Psoas muscle (tissue), 7 donors: ENCODE measurements at regions not wholly inside any gene's neighbourhood (a gene's known extent, or its start where the extent isn't known, plus 50 kb on each side); places are given as distances from the start of the nearest gene placed in this dataset.

Source experiments
- ATAC-seq, 4 donors: fragments of 200-7000 bp; cut with Tn5 transposase; one replicate each; pipeline ENCODE4 v1.9.1; 2020; ENCODE audit warnings: moderate library complexity in 3 of 4, mild to moderate bottlenecking in 2 of 4
- DNase-seq, 2 donors: peaks; one replicate each; pipeline ENCODE4 v3.0.0-alpha.2; 2020
- H3K27ac ChIP-seq: fragments of 200-600 bp; one replicate; pipeline ENCODE4 v1.8.0; 2022
- H3K27me3 ChIP-seq, 3 donors: fragments of 200-600 bp in 1 of 3; one replicate each; pipeline versions ENCODE4 v1.6.1 to v1.8.0; 2013 to 2022; ENCODE audit warnings: low read length in 2 of 3, mild to moderate bottlenecking in 2 of 3, moderate library complexity in 1 of 3; ENCODE audit not compliant: insufficient read depth in 3 of 3
- H3K36me3 ChIP-seq, 2 donors: fragments of 200-600 bp in 1 of 2; one replicate each; pipeline versions ENCODE4 v1.6.1 to v1.8.0; 2013 to 2022; ENCODE audit warnings: low read depth in 1 of 2, mild to moderate bottlenecking in 1 of 2, moderate library complexity in 1 of 2; ENCODE audit not compliant: insufficient read depth in 1 of 2
- H3K4me1 ChIP-seq: fragments of 200-600 bp; one replicate; pipeline ENCODE4 v1.8.0; 2022
- H3K4me3 ChIP-seq: fragments of 200-600 bp; one replicate; pipeline ENCODE4 v1.8.0; 2022; ENCODE audit warnings: mild to moderate bottlenecking
- H3K9me3 ChIP-seq: fragments of 200-600 bp; one replicate; pipeline ENCODE4 v1.8.0; 2022
- CTCF ChIP-seq: fragments of 200-600 bp; IDR thresholded peaks from one replicate; pipeline ENCODE4 v1.8.0; 2022; ENCODE audit warnings: antibody characterized with exemption
- WGBS, 3 donors: extraction: QIAGEN DNeasy Blood & Tissue Kit; methylation state at CpG; one replicate each; pipeline versions ENCODE4 v1.1.6 to v1.1.7; 2013; 5-methylcytosine and 5-hydroxymethylcytosine counted together
- intact Hi-C, 2 donors: fragments of 100-400 bp; cut with DNase I; formaldehyde crosslinking; loops; one replicate each; pipeline versions ENCODE4 v1.11.0 to v1.14.2; 2022
- donor health status: healthy with polysubstance abuse.
- donor health status: DM: no; HTN: no; CAD: no; lungs with moderate emphysema.
- donor health status: Bipolar disorder and iron deficiency.
- donor health status: healthy.
- donor health status: DM: yes; HTN: yes; CAD: no.
- donor health status: DM: no; HTN: no; CAD: no.
- donor health status: DM: yes; HTN: yes; CAD: no.

GRCh38 chr18:31248783-31249521, 69.0 kb upstream of the DSG1 start:
- ATAC-seq (no peak), DNase-seq (no peak)
- Histone ChIP-seq H3K9me3 (no peaks in the 10 kb centered on the region), H3K36me3 (no peaks in the 10 kb centered on the region), H3K4me3 (no peak overlapping the region), H3K27ac (no peak overlapping the region), H3K4me1 (no peaks in the 10 kb centered on the region), H3K27me3 (no peaks in the 10 kb centered on the region)
- no peak for TF ChIP-seq CTCF
- intact Hi-C loops = no loop called here
- 95 to 96% (median 96%) methylated on average over 6 of the region's 6 CpGs for whole genome bisulfite sequencing, 3 donors

GRCh38 chr18:31250902-31251301, 67.1 kb upstream of the DSG1 start:
- no peak overlapping the region for H3K27ac ChIP-seq
- ATAC-seq (no peak), DNase-seq (no peak)
- no peaks in the 10 kb centered on the region for H3K9me3 ChIP-seq
- H3K36me3 ChIP-seq = no peaks in the 10 kb centered on the region
- intact Hi-C loops = loop anchor here in 1 of 2 donors (5.0 kb wide), 1 partner anchor 239 kb away; no protein-coding TSS in a partner anchor
- H3K4me1 ChIP-seq = no peaks in the 10 kb centered on the region
- TF ChIP-seq CTCF = no peak
- WGBS, 3 donors = 65 to 74% (median 72%) methylated on average over 2 of the region's 2 CpGs
- no peak overlapping the region for H3K4me3 ChIP-seq
- H3K27me3 ChIP-seq = no peaks in the 10 kb centered on the region

- 23 to 34% (median 24%) methylated on average over 1 of the region's 1 CpG for WGBS, 3 donors
- TF ChIP-seq CTCF = no peak
- intact Hi-C loops = loop anchor here in 1 of 2 donors (5.0 kb wide), 1 partner anchor 240 kb away; no protein-coding TSS in a partner anchor
- no peak for ATAC-seq
- H3K27ac ChIP-seq = no peak overlapping the region
- H3K4me3 ChIP-seq = no peak overlapping the region
- no peak for DNase-seq
- H3K9me3 ChIP-seq = no peaks in the 10 kb centered on the region
- H3K36me3 ChIP-seq = no peaks in the 10 kb centered on the region
- no peaks in the 10 kb centered on the region for H3K27me3 ChIP-seq
- no peaks in the 10 kb centered on the region for H3K4me1 ChIP-seq
Observed at GRCh38 chr18:31252522-31252921, 65.4 kb upstream of the DSG1 start.

- Histone ChIP-seq H3K4me3 (no peak overlapping the region), H3K36me3 (no peaks in the 10 kb centered on the region), H3K27ac (no peak overlapping the region), H3K27me3 (no peaks in the 10 kb centered on the region), H3K4me1 (no peaks in the 10 kb centered on the region), H3K9me3 (no peaks in the 10 kb centered on the region)
- 72 to 80% (median 75%) methylated on average over 1 of the region's 1 CpG for WGBS, 3 donors
- no peak for ATAC-seq
- TF ChIP-seq CTCF = no peak
- intact Hi-C loops = no loop called here
- DNase-seq = no peak
Observed at GRCh38 chr18:31255953-31256352, 62.0 kb upstream of the DSG1 start.

- WGBS, 3 donors = 71 to 88% (median 85%) methylated on average over 3 of the region's 3 CpGs
- Histone ChIP-seq H3K4me3 (no peak overlapping the region), H3K4me1 (no peaks in the 10 kb centered on the region), H3K27me3 (no peaks in the 10 kb centered on the region), H3K27ac (no peak overlapping the region), H3K9me3 (no peaks in the 10 kb centered on the region), H3K36me3 (no peaks in the 10 kb centered on the region)
- ATAC-seq (no peak), DNase-seq (no peak)
- intact Hi-C loops = no loop called here
- TF ChIP-seq CTCF = no peak
Observed at GRCh38 chr18:31258789-31259188, 59.2 kb upstream of the DSG1 start.
